ENCODE measurements at regions not wholly inside any gene's neighbourhood (a gene's known extent, or its start where the extent isn't known, plus 50 kb on each side); places are given as distances from the start of the nearest gene placed in this dataset.

DNA sequence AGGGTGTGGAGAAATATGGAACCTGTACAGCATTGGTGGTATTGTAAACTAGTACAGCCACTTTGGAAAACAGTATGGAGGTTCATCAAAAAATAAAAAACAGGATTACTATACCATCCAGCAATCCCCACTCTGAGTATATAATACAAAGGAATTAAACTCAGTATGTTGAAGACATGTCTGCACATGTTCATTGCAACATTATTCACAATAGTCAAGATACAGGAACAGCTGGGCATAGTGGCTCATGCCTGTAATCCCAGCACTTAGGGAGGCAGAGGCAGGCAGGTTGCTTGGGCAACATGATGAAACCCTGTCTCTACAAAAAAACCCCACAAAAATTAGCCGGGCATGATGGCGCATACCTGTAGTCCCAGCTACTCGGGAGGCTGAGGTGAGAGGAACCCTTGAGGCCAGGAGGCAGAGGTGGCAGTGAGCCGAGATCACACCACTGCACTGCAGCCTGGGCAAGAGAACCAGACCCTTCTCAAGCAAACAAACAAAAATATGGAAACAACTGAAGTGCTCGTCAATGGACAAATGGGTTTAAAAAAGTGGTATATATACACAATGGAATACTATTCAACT is 63.6 kb downstream of the TMEM174 start:
- Histone ChIP-seq H3K27ac (ENCODE audit: insufficient read depth, low read depth, low read length) (no peak overlapping the region), H4K20me1 (replicated peaks; ENCODE audit: control insufficient read depth, extremely low read depth, insufficient read depth, low read length) (no peaks in the 10 kb centered on the region), H3K9ac (replicated peaks; ENCODE audit: extremely low read depth, insufficient read depth, low read length) (no peak overlapping the region), H3K4me1 (ENCODE audit: control insufficient read depth, extremely low read depth, insufficient read depth, low read length) (peaks cover 5% of the 10 kb centered on the region), H3K4me3 (replicated peaks in 1 of 3; ENCODE audit: insufficient read depth in 1 of 3, low read depth in 1 of 3, low read length in 3 of 3) (no peak overlapping the region), H3K9me3 (replicated peaks; ENCODE audit: control insufficient read depth, insufficient read depth, low read length) (no peaks in the 10 kb centered on the region), H2AFZ (ENCODE audit: low read depth, low read length) (no peak overlapping the region), H3K79me2 (ENCODE audit: control insufficient read depth, insufficient read depth, low read length) (no peaks in the 10 kb centered on the region), H3K9me1 (replicated peaks; ENCODE audit: control insufficient read depth, extremely low read depth, insufficient read depth, low read length) (no peaks in the 10 kb centered on the region), H3K36me3 (ENCODE audit: control insufficient read depth in 2 of 2, extremely low read depth in 1 of 2, insufficient read depth in 2 of 2, low read length in 2 of 2) (no peaks in the 10 kb centered on the region), H3K27me3 (ENCODE audit: control insufficient read depth in 2 of 2, insufficient read depth in 2 of 2, low read length in 2 of 2) (peaks cover 71 to 97% of the 10 kb centered on the region in 2 experiments), H3K4me2 (ENCODE audit: insufficient read depth, low read length) (no peak overlapping the region)
- DNase-seq (ENCODE audit: low read depth, low spot score) (no peak), FAIRE-seq (no peak)
- ChIA-PET POLR2A (no interaction called here), CTCF (interaction anchor here (2.4 kb wide), 1 partner anchor 21 kb away, joined by 9 read pairs; no protein-coding TSS in a partner anchor)
- dilution Hi-C loops (cut with MboI; ENCODE audit: extremely low pct_ligation_motif_present, low sequenced_read_pairs): no loop called here
- no TSS peak for BruUV-seq (replicated peaks)
- intact Hi-C loops (cut with micrococcal nuclease): no loop called here
- TF ChIP-seq MAX (IDR thresholded peaks at IDR 0.05; ENCODE audit: insufficient read depth, insufficient read length) (no peak), EZH2 (IDR thresholded peaks at IDR 0.05; ENCODE audit: borderline replicate concordance, low read depth, low read length, severe bottlenecking) (no peak), POLR2AphosphoS5 (IDR thresholded peaks at IDR 0.05; ENCODE audit: insufficient read depth, low read depth, low read length) (no peak), JUN (IDR thresholded peaks at IDR 0.05; ENCODE audit: borderline replicate concordance, insufficient read depth, insufficient read length, low read depth) (no peak), POLR2A (IDR thresholded peaks at IDR 0.05; ENCODE audit: low read depth, low read length) (no peak), MYC (IDR thresholded peaks at IDR 0.05; ENCODE audit: low read depth, low read length) (no peak), FOS (IDR thresholded peaks at IDR 0.05; ENCODE audit: borderline replicate concordance, insufficient read depth, low read length) (no peak), GATA2 (IDR thresholded peaks at IDR 0.05; ENCODE audit: insufficient read depth, insufficient read length, low read depth, low read length) (no peak)
- TF ChIP-seq, protein P1, sequence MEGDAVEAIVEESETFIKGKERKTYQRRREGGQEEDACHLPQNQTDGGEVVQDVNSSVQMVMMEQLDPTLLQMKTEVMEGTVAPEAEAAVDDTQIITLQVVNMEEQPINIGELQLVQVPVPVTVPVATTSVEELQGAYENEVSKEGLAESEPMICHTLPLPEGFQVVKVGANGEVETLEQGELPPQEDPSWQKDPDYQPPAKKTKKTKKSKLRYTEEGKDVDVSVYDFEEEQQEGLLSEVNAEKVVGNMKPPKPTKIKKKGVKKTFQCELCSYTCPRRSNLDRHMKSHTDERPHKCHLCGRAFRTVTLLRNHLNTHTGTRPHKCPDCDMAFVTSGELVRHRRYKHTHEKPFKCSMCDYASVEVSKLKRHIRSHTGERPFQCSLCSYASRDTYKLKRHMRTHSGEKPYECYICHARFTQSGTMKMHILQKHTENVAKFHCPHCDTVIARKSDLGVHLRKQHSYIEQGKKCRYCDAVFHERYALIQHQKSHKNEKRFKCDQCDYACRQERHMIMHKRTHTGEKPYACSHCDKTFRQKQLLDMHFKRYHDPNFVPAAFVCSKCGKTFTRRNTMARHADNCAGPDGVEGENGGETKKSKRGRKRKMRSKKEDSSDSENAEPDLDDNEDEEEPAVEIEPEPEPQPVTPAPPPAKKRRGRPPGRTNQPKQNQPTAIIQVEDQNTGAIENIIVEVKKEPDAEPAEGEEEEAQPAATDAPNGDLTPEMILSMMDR (IDR thresholded peaks at IDR 0.05; ENCODE audit: extremely low read depth in 1 of 2, insufficient read depth in 1 of 2, low read depth in 1 of 2, low read length in 2 of 2): no peak
